Tibial nerve (tissue), 4 donors: ENCODE measurements at regions not wholly inside any gene's neighbourhood (a gene's known extent, or its start where the extent isn't known, plus 50 kb on each side); places are given as distances from the start of the nearest gene placed in this dataset.

Experiments
- CTCF ChIP-seq, 5 experiments: fragments of 200-600 bp in 3 of 5; fragments of 450-650 bp in 2 of 5; sonication (generic) in 3 of 5; IDR thresholded peaks; one replicate each; pipeline ENCODE4 v1.5.1; 2016 to 2019; ENCODE audit warnings: antibody characterized with exemption in 5 of 5, mild to moderate bottlenecking in 3 of 5, moderate library complexity in 2 of 5
- EP300 ChIP-seq, 2 donors: sonication (generic); formaldehyde crosslinking; IDR thresholded peaks; one replicate each; pipeline ENCODE4 v1.6.1; 2017; ENCODE audit warnings: antibody characterized with exemption in 2 of 2, mild to moderate bottlenecking in 1 of 2
- POLR2A ChIP-seq, 2 donors: fragments of 450-650 bp; IDR thresholded peaks; one replicate each; pipeline ENCODE4 v1.6.1; 2017; ENCODE audit warnings: antibody characterized with exemption in 2 of 2, mild to moderate bottlenecking in 2 of 2, moderate library complexity in 2 of 2

- TF ChIP-seq CTCF (IDR thresholded peaks at IDR 0.05) (no peak), POLR2A (IDR thresholded peaks at IDR 0.05) (no peak), EP300 (IDR thresholded peaks at IDR 0.05) (no peak)
Measured at GRCh38 chr1:95832370-95832769, 598.4 kb downstream of the RWDD3 start.
